H54 (cell line): ENCODE measurements at regions not wholly inside any gene's neighbourhood (a gene's known extent, or its start where the extent isn't known, plus 50 kb on each side); places are given as distances from the start of the nearest gene placed in this dataset.

Experiments used
- DNase-seq: peaks from one replicate; pipeline ENCODE4 v3.0.0; 2011; ENCODE audit warnings: low spot score, mixed read lengths; ENCODE audit not compliant: insufficient read length
- FAIRE-seq: peaks from 3 replicates; lab custom pipeline; 2011; peaks lifted over from hg19 to GRCh38; lab: Jason Lieb, UNC
- POLR2A ChIP-seq: IDR thresholded peaks from 2 replicates; pipeline ENCODE4 v1.6.1; 2011; ENCODE audit warnings: low read depth, mild to moderate bottlenecking, low read length

GRCh38 chr3:188097791-188098190 is 56.2 kb upstream of the LPP start:
- FAIRE-seq: no peak
- TF ChIP-seq POLR2A: no peak

GRCh38 chr3:188099907-188100306 is 54.0 kb upstream of the LPP start:
- DNase-seq: no peak
- no peak for TF ChIP-seq POLR2A
- no peak for FAIRE-seq

More at GRCh38 chr3:188097791-188098190, 56.2 kb upstream of the LPP start:
- no peak for DNase-seq

DNA sequence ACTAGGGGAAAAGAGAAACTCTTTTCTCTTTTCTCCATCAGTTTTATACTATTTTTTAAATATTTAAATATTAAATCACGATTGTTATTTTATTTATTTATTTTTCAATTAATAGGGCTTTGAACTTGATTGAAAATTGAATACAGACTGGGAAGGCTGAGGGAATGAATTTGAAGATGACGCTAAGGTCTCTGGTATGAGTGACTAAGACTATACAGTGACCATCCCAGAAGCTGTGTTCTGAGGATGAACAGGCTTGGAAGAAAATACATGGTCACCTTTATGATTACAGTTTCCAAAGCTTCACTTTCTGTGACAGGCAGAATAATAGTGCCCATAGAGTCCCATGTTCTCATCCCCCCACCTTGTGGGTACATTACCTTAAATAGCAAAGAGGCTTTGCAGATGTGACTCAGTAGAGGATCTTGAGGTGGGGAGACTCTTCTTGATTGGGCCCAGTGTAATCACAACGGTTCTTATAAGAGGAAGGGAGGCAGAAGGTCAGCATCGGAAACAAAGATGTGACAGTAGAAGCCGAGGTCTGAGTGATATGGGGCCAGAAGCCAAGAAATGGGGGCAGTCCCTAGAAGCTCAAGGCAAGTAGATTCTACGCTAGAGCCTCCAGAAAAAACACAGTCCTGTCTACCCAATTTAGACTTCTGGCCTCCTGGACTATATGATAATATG is 51.0 kb upstream of the LPP start:
- FAIRE-seq: no peak
- TF ChIP-seq POLR2A: no peak
- no peak for DNase-seq

GRCh38 chr3:188104050-188104449 is 49.9 kb upstream of the LPP start:
- DNase-seq (no peak), FAIRE-seq (no peak)
- TF ChIP-seq POLR2A: no peak
